ENCODE measurements at regions not wholly inside any gene's neighbourhood (a gene's known extent, or its start where the extent isn't known, plus 50 kb on each side); places are given as distances from the start of the nearest gene placed in this dataset.

DNA sequence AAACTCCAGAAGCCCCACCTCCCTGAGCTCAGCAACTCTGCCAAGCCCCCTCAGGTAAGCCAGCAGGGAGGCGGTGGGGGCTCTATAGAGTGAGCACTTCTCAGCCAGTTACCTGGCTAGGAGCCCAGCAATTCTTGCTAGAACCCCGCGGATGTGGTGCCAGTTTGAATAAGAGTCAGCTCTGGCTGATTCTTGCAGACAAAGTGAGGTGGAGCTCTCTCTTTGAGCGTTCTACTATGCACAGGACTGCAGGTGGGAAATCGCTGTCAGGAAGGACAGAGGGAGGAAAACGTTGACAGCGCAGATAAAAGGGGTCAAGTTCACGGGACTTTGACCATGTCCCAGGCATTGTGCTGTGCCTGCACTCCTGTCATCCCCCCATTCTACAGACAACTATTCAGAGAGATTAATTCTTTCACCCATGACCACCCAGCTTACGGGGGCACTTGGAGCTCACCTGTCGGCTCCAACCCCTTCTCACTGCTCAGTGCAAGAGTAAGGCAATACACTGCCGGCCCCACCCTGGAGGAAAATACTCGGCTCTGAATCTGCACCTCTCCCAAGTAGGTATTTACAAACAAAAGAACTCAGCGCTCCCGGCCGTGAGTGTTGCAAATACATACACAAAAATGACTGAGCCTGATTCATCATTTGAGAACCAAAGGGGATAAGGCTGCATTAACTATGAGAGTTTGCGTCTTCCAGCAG, 92.9 kb downstream of the ANKRD60 start:
- H3K4me3 ChIP-seq, result no peak overlapping the region
- H3K9me3 ChIP-seq (replicated peaks in 1 of 3), result no peaks in the 10 kb centered on the region
- H3K4me1 ChIP-seq (replicated peaks in 1 of 2), result no peaks in the 10 kb centered on the region
- intact Hi-C loops (cut with DNase I), result no loop called here
- WGBS, 4 donors, result 22 to 34% (median 25%) methylated on average over 15 to 16 of the region's 16 CpGs
- peaks cover 3% of the 10 kb centered on the region for H3K27me3 ChIP-seq
- peak in 1 of 7 donors; percentile 29 for DNase-seq
- H3K27ac ChIP-seq, result no peak overlapping the region
- H3K36me3 ChIP-seq (replicated peaks in 1 of 2), result no peaks in the 10 kb centered on the region
- TF ChIP-seq, protein P1, sequence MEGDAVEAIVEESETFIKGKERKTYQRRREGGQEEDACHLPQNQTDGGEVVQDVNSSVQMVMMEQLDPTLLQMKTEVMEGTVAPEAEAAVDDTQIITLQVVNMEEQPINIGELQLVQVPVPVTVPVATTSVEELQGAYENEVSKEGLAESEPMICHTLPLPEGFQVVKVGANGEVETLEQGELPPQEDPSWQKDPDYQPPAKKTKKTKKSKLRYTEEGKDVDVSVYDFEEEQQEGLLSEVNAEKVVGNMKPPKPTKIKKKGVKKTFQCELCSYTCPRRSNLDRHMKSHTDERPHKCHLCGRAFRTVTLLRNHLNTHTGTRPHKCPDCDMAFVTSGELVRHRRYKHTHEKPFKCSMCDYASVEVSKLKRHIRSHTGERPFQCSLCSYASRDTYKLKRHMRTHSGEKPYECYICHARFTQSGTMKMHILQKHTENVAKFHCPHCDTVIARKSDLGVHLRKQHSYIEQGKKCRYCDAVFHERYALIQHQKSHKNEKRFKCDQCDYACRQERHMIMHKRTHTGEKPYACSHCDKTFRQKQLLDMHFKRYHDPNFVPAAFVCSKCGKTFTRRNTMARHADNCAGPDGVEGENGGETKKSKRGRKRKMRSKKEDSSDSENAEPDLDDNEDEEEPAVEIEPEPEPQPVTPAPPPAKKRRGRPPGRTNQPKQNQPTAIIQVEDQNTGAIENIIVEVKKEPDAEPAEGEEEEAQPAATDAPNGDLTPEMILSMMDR (IDR thresholded peaks at IDR 0.05), result no peak
- no peak for TF ChIP-seq POLR2A (IDR thresholded peaks at IDR 0.05)

DNA sequence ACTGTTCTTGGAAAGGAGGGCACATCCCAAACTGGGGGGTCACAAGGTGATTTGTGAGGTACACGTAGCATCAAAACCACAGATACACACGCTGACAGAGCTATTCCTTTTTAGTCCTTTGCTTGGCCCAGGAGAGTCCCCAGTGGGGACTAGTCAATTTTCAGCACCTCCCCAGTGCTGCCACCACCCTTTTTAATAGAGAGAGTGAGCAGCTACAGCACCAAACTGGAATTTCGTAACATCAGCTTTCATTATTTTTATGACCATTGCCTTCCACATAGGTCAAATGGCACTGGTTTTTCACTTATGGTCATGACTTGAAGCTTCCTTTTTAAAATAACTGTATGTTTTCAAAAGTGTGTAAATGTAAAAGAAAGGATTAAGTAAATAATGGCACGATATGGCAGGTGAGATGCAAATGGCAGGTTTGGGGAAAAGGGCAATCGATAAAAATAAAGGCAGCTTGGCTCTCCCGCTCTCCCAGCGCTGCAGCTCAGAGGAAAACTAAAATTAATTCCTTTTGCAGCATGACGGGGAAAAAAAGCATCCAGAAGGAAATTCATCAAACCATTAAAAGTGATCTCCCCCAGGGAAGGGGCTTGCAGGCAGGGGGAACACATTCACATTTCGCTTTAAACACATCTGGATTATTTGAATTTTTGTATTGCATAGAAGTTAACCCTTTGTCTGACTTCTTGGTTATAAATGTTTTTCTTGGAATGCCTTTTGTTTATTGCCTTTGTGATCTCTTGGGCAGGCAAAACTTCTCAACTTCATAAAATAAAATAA, 95.2 kb downstream of the ANKRD60 start:
- no peaks in the 10 kb centered on the region for H3K4me1 ChIP-seq (replicated peaks in 1 of 2)
- no peak overlapping the region for H3K27ac ChIP-seq
- intact Hi-C loops (cut with DNase I), result no loop called here
- no peaks in the 10 kb centered on the region for H3K9me3 ChIP-seq (replicated peaks in 1 of 3)
- DNase-seq, result peak in 1 of 7 donors; percentile 30
- TF ChIP-seq, protein P1 (IDR thresholded peaks at IDR 0.05), result no peak
- no peak for TF ChIP-seq POLR2A (IDR thresholded peaks at IDR 0.05)
- peaks cover 3% of the 10 kb centered on the region for H3K27me3 ChIP-seq
- WGBS, 4 donors, result 55 to 59% (median 56%) methylated on average over 9 of the region's 9 CpGs
- no peaks in the 10 kb centered on the region for H3K36me3 ChIP-seq (replicated peaks in 1 of 2)
- no peak overlapping the region for H3K4me3 ChIP-seq

DNA sequence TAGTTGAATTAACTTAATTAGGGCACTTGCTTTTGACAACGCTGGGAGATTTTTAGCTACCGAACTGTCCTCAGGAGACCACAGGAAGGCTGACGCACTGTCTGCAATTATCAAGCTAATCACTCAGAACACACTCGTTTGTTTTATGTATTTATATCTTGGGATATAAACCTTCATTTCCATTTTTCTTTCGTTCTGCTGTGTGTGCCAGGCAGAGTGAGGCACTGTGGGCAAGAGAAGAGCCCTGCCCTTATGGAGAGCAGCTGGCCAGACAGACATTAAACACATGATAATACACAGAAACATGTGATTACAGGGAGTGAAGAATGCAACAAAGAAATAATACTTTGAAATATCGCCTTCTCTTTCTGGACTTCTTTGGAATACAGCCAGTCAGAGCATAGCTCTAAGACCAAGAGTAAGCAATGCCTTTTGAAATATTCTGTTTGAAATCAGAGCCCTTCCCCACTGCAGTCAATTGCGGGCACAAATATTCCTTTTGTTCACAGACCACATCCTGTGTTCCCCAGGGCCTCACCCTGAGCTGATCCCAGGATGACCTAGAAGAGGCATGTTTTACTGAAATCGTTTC, 96.8 kb downstream of the ANKRD60 start:
- Histone ChIP-seq H3K27ac (peak overlapping the region in 2 of 5 donors; percentile 29 to 38), H3K4me1 (replicated peaks in 1 of 2) (no peaks in the 10 kb centered on the region), H3K4me3 (no peak overlapping the region), H3K27me3 (peaks cover 3% of the 10 kb centered on the region), H3K9me3 (replicated peaks in 1 of 3) (no peaks in the 10 kb centered on the region), H3K36me3 (replicated peaks in 1 of 2) (no peaks in the 10 kb centered on the region)
- DNase-seq, result peak in 1 of 7 donors; percentile 36
- intact Hi-C loops (cut with DNase I), result no loop called here
- TF ChIP-seq, protein P1 (IDR thresholded peaks at IDR 0.05), result no peak
- no peak for TF ChIP-seq POLR2A (IDR thresholded peaks at IDR 0.05)
- 18 to 27% (median 23%) methylated on average over 8 of the region's 8 CpGs for WGBS, 4 donors

DNA sequence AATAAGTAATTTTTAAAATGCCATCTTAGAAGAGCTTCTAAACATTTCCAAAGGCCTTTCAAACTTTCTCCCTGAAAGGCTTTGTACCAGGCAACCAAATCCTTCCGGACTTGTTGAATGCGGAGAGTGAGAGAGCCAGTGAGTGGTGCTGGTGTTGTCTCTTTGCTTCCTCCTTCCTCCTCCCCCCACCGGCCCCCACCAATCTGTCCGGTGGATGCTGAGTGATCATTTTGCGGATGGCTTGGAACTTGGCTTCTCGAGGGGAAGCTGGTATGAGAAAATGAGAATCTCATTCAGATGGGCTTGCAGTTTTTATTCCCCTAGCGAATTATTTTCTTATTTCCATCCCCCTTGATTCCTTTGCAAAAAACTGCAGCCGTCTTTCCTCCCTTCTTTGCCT, 97.3 kb downstream of the ANKRD60 start:
- 21 to 44% (median 36%) methylated on average over 8 of the region's 8 CpGs for WGBS, 4 donors
- H3K4me1 ChIP-seq (replicated peaks in 1 of 2), result no peaks in the 10 kb centered on the region

More for the DNA sequence above, 97.3 kb downstream of the ANKRD60 start:
- H3K27ac ChIP-seq, result peak overlapping the region in 2 of 5 donors; percentile 29 to 38
- peaks cover 3% of the 10 kb centered on the region for H3K27me3 ChIP-seq
- TF ChIP-seq, protein P1 (IDR thresholded peaks at IDR 0.05), result no peak
- no peak for TF ChIP-seq POLR2A (IDR thresholded peaks at IDR 0.05)
- intact Hi-C loops (cut with DNase I), result no loop called here
- no peaks in the 10 kb centered on the region for H3K9me3 ChIP-seq (replicated peaks in 1 of 3)
- DNase-seq, result peak in 2 of 7 donors; percentile 25 to 27
- no peak overlapping the region for H3K4me3 ChIP-seq
- no peaks in the 10 kb centered on the region for H3K36me3 ChIP-seq (replicated peaks in 1 of 2)
